ENCODE measurements at regions not wholly inside any gene's neighbourhood (a gene's known extent, or its start where the extent isn't known, plus 50 kb on each side); places are given as distances from the start of the nearest gene placed in this dataset.

GRCh38 chr5:5880077-5880763 is 457.7 kb downstream of the ICE1 start:
- H2BK12ac ChIP-seq (ENCODE audit: insufficient read length, low read depth, low read length): no peak overlapping the region
- WGBS (ENCODE audit: extremely low coverage, insufficient read length, low lambda C conversion rate): no CpG with 5 or more reads among the region's 9 CpGs
- H3K23ac ChIP-seq (ENCODE audit: insufficient read length, low read depth, low read length): no peak overlapping the region
- Mint-ChIP-seq H3K36me3 (ENCODE audit: insufficient read depth in 1 of 3, low read depth in 3 of 3) (no peaks in the 10 kb centered on the region), H3K27me3 (ENCODE audit: low read depth) (peaks cover under 1% of the 10 kb centered on the region; the same call in 1 of the 2 replicates), H3K4me1 (0 out of 4 replicates have a peak, but pooled peaks cover 0 to 2% of the 10 kb centered on the region in 2 experiments), H3K9me3 (peaks cover 0 to 4% of the 10 kb centered on the region in 2 experiments; a peak in 1 of 5 replicates), H3K4me3 (no peak overlapping the region), H3K27ac (no peak overlapping the region)
- H4K5ac ChIP-seq (ENCODE audit: insufficient read length, low read depth, low read length): no peak overlapping the region
- no peaks in the 10 kb centered on the region for H3K79me1 ChIP-seq (ENCODE audit: insufficient read depth, low read depth, low read length, poor library complexity, severe bottlenecking)
- no peak overlapping the region for H3K56ac ChIP-seq (ENCODE audit: insufficient read length, low read depth, low read length)
- H3K9ac ChIP-seq (ENCODE audit: extremely low read depth, insufficient read length, low read length): no peak overlapping the region
- no peak overlapping the region for H3K27ac ChIP-seq (ENCODE audit: insufficient read length, low read depth, low read length)
- no peaks in the 10 kb centered on the region for H3K23me2 ChIP-seq (ENCODE audit: insufficient read length, low read depth, low read length, poor library complexity, severe bottlenecking)
- no peaks in the 10 kb centered on the region for H3K79me2 ChIP-seq (ENCODE audit: insufficient read depth, low read length)
- H3T11ph ChIP-seq (ENCODE audit: low read length): no peak overlapping the region
- H3K4ac ChIP-seq (ENCODE audit: low read depth, low read length): no peak overlapping the region
- no peak overlapping the region for H2BK5ac ChIP-seq (ENCODE audit: insufficient read length, low read length)
- no peak overlapping the region for H4K91ac ChIP-seq (ENCODE audit: insufficient read length, low read depth, low read length)
- no peak overlapping the region for H2BK20ac ChIP-seq (ENCODE audit: low read depth, low read length, poor library complexity, severe bottlenecking)
- H4K20me1 ChIP-seq (ENCODE audit: control insufficient read depth, insufficient read depth, insufficient read length): no peaks in the 10 kb centered on the region
- no peak overlapping the region for H2AK5ac ChIP-seq (ENCODE audit: insufficient read length, low read length)
- no peak overlapping the region for H3K14ac ChIP-seq (ENCODE audit: insufficient read depth, low read length)
- no peak for DNase-seq
- TF ChIP-seq CTCF (conservative IDR thresholded peaks at IDR 0.05): no peak
- no peak overlapping the region for H2BK120ac ChIP-seq (ENCODE audit: low read depth, low read length, poor library complexity, severe bottlenecking)
- no peak overlapping the region for H4K8ac ChIP-seq (replicated peaks; ENCODE audit: insufficient read length, low read depth, low read length)
- H3K4me1 ChIP-seq (ENCODE audit: insufficient read depth, low read length): no peaks in the 10 kb centered on the region
- no peak overlapping the region for H2AFZ ChIP-seq (ENCODE audit: low read length)
- H2BK15ac ChIP-seq (ENCODE audit: low read depth, low read length): no peak overlapping the region
- H3K27me3 ChIP-seq (ENCODE audit: insufficient read depth, low read length): no peaks in the 10 kb centered on the region
- no peak overlapping the region for H3K18ac ChIP-seq (ENCODE audit: insufficient read length, low read depth, low read length)
- no peaks in the 10 kb centered on the region for H3K9me3 ChIP-seq (ENCODE audit: control insufficient read depth, low read depth, low read length)
- no peak overlapping the region for H3K4me2 ChIP-seq (ENCODE audit: insufficient read depth, insufficient read length, low read length)
